Colonic mucosa (tissue), 4 donors: ENCODE measurements at regions not wholly inside any gene's neighbourhood (a gene's known extent, or its start where the extent isn't known, plus 50 kb on each side); places are given as distances from the start of the nearest gene placed in this dataset.

Experiments used
- DNase-seq: peaks from one replicate; pipeline ENCODE4 v3.0.0-alpha.2; 2020
- H3K27ac ChIP-seq: fragments of 200-600 bp; one replicate; pipeline ENCODE4 v1.8.0; 2021
- H3K27me3 ChIP-seq: fragments of 200-600 bp; one replicate; pipeline ENCODE4 v1.8.0; 2021
- H3K36me3 ChIP-seq: fragments of 200-600 bp; one replicate; pipeline ENCODE4 v1.8.0; 2021
- H3K4me1 ChIP-seq: fragments of 200-600 bp; one replicate; pipeline ENCODE4 v1.8.0; 2021; ENCODE audit warnings: mild to moderate bottlenecking
- H3K4me3 ChIP-seq: fragments of 200-600 bp; one replicate; pipeline ENCODE4 v1.8.0; 2021
- H3K9ac ChIP-seq, 2 donors: one replicate each; pipeline ENCODE4 v1.7.0; 2013; ENCODE audit warnings: control low read depth in 2 of 2, low read depth in 2 of 2, low read length in 2 of 2
- H3K9me3 ChIP-seq: fragments of 200-600 bp; one replicate; pipeline ENCODE4 v1.8.0; 2021
- intact Hi-C: fragments of 100-400 bp; cut with DNase I; formaldehyde crosslinking; loops from one replicate; pipeline ENCODE4 v1.14.1; 2022
- TF ChIP-seq, protein P1 (sequence below): fragments of 200-600 bp; IDR thresholded peaks from one replicate; pipeline ENCODE4 v1.8.0; 2022; ENCODE audit warnings: antibody characterized with exemption, mild to moderate bottlenecking
- donor health status: healthy.
- donor health status: DM: no; HTN: no; CAD: no.
- donor health status: DM: no; HTN: no; CAD: no.

DNA sequence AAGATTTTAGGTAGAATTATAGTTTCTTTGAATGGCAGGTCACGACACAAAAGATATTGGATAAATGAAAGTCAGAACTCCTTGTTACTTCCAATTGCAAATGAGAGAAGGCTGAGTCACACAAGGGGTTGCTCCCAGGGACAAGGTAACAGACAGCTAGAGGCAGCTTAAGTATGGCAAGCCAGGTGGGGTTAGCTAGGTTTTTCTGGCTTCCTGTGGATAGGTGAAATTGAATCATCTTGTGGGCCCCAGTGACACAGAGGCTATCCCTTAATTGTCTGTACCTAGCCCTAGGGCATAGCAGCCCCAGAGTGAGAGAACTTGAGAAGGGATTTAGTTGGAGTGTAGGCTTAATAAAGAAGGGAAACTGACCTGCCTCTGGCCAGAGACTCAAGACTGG lies 407.7 kb upstream of the SLC8A1 start:
- TF ChIP-seq, protein P1, sequence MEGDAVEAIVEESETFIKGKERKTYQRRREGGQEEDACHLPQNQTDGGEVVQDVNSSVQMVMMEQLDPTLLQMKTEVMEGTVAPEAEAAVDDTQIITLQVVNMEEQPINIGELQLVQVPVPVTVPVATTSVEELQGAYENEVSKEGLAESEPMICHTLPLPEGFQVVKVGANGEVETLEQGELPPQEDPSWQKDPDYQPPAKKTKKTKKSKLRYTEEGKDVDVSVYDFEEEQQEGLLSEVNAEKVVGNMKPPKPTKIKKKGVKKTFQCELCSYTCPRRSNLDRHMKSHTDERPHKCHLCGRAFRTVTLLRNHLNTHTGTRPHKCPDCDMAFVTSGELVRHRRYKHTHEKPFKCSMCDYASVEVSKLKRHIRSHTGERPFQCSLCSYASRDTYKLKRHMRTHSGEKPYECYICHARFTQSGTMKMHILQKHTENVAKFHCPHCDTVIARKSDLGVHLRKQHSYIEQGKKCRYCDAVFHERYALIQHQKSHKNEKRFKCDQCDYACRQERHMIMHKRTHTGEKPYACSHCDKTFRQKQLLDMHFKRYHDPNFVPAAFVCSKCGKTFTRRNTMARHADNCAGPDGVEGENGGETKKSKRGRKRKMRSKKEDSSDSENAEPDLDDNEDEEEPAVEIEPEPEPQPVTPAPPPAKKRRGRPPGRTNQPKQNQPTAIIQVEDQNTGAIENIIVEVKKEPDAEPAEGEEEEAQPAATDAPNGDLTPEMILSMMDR, result no peak
- Histone ChIP-seq H3K27ac (no peak overlapping the region), H3K9me3 (no peaks in the 10 kb centered on the region), H3K4me3 (no peak overlapping the region), H3K9ac (no peak overlapping the region), H3K4me1 (no peaks in the 10 kb centered on the region), H3K36me3 (no peaks in the 10 kb centered on the region), H3K27me3 (no peaks in the 10 kb centered on the region)
- no peak for DNase-seq
- intact Hi-C loops, result no loop called here

DNA sequence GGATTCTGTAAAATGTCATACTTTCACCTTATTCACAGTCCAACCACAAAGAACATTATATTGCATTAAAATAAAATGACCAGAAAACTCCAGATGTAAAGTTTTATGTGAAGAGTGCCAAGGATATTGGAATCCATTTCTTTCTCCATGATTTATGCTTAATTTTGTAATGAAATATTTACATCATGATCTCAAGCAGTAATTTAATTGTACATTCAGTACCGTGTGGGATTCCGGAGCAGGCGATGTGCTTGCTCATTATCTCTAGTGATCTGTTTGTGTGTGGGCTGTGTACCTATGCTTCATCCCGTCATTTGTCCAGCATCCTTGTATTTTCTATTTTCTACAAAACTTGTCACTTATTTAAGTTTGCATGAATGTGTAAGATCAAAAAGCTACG lies 415.9 kb upstream of the SLC8A1 start:
- intact Hi-C loops, result no loop called here
- TF ChIP-seq, protein P1, result no peak
- Histone ChIP-seq H3K9ac (no peak overlapping the region), H3K27ac (no peak overlapping the region), H3K4me1 (no peaks in the 10 kb centered on the region), H3K9me3 (no peaks in the 10 kb centered on the region), H3K4me3 (no peak overlapping the region), H3K36me3 (no peaks in the 10 kb centered on the region), H3K27me3 (no peaks in the 10 kb centered on the region)
- no peak for DNase-seq

GRCh38 chr2:40872580-40872979 lies 420.7 kb upstream of the SLC8A1 start:
- no peak overlapping the region for H3K27ac ChIP-seq
- no peak for DNase-seq
- intact Hi-C loops, result no loop called here
- H3K4me1 ChIP-seq, result no peaks in the 10 kb centered on the region
- no peaks in the 10 kb centered on the region for H3K36me3 ChIP-seq
- no peaks in the 10 kb centered on the region for H3K9me3 ChIP-seq
- no peaks in the 10 kb centered on the region for H3K27me3 ChIP-seq
- no peak overlapping the region for H3K9ac ChIP-seq
- H3K4me3 ChIP-seq, result no peak overlapping the region
- TF ChIP-seq, protein P1, result no peak

GRCh38 chr2:40874380-40874779 lies 422.5 kb upstream of the SLC8A1 start:
- H3K9me3 ChIP-seq, result no peaks in the 10 kb centered on the region
- no peak overlapping the region for H3K9ac ChIP-seq
- TF ChIP-seq, protein P1, result no peak
- no peaks in the 10 kb centered on the region for H3K27me3 ChIP-seq
- intact Hi-C loops, result no loop called here
- DNase-seq, result no peak
- no peaks in the 10 kb centered on the region for H3K4me1 ChIP-seq
- no peak overlapping the region for H3K27ac ChIP-seq
- H3K4me3 ChIP-seq, result no peak overlapping the region
- no peaks in the 10 kb centered on the region for H3K36me3 ChIP-seq

GRCh38 chr2:40877734-40878288 lies 425.9 kb upstream of the SLC8A1 start:
- no peaks in the 10 kb centered on the region for H3K36me3 ChIP-seq
- DNase-seq, result no peak
- intact Hi-C loops, result no loop called here
- TF ChIP-seq, protein P1, result no peak
- no peaks in the 10 kb centered on the region for H3K4me1 ChIP-seq
- H3K9ac ChIP-seq, result no peak overlapping the region
- no peaks in the 10 kb centered on the region for H3K9me3 ChIP-seq
- no peaks in the 10 kb centered on the region for H3K27me3 ChIP-seq
- no peak overlapping the region for H3K27ac ChIP-seq
- no peak overlapping the region for H3K4me3 ChIP-seq
